ENCODE measurements at regions not wholly inside any gene's neighbourhood (a gene's known extent, or its start where the extent isn't known, plus 50 kb on each side); places are given as distances from the start of the nearest gene placed in this dataset.
"Not testable (repeated sequence)": the region's sequence is repeated elsewhere in the genome, so short reads cannot be mapped to it uniquely, and the experiment has no call there.

DNA sequence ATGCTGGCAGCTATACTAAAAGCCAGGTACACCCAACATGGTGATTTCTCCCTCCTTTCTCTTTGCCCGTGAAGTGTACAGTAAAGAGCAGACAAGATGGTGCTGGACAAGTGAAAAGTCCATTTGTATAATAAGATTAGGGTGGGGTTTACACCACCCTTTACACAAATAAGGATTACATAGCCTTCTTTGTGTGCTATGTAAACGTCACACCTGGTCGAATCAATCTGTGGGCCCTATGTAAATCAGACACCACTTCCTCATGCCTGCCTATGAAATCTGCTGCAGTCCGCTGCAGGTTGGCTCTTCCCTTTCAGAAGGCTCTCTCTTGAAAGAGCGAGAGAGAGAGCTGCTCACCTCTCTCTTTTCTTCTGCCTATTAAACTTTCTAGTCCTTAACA, 1054.3 kb upstream of the SLC39A10 start:
- no peak for DNase-seq

DNA sequence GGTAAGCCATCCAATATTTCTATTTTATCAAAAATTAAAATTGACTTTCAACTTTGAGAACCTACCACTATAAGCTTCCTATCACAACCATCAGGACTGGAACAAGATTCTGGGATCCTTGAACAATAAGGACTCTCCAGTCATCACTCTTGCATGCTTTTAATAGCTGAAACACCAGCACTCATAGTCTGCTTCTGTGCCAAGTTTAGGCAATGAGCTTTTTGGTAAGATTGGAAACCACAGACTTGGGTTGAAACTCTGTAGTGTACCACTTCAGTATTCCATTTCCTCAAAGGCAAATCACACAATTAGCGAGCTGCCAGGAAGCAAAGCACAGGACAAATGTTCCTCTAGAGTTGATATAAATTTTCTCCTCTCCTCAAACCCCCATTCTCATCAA, 1065.8 kb upstream of the SLC39A10 start:
- DNase-seq = no peak

DNA sequence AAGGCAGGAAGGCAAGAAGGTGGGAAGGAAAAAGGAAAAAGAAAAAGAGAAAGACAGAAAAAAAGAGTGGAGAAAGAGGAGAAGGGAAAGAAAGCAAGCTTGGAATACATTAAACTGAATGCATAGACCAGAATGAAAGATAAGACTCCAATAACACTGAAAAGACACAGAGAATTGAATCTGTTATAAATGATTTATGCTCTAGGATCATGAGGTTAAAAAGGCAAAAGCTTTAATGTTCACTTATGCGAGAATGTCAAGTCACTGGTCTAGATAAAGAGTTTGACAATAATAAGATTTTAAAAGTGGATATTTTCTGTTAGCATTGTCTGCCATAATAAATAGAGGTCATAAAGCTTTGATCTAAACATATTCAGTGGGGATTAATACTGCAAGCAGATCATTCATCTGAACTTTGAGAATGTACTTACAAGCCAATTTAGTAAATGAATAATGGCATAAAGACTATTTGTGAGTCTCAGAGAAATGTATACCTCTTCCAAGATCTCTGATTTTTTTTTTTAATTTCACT, 1069.2 kb upstream of the SLC39A10 start:
- no peak for DNase-seq

DNA sequence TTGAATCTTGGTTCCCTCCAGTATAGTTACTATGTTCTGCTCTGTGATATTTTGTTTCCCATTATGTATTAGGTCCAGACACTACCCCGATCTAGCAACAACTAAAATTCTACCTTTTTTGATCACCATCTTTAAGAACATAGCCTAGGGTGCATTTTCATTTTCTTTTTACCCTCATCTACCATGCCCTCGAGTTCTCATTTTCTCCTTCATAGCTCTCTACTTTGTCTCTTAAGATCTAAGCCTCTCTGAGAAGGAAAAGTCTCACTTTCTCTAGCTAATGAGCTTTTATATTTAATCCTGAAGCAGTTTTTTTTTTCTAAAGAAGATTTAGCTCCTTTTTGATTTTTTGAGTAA, 1089.4 kb upstream of the SLC39A10 start:
- DNase-seq = no peak

DNA sequence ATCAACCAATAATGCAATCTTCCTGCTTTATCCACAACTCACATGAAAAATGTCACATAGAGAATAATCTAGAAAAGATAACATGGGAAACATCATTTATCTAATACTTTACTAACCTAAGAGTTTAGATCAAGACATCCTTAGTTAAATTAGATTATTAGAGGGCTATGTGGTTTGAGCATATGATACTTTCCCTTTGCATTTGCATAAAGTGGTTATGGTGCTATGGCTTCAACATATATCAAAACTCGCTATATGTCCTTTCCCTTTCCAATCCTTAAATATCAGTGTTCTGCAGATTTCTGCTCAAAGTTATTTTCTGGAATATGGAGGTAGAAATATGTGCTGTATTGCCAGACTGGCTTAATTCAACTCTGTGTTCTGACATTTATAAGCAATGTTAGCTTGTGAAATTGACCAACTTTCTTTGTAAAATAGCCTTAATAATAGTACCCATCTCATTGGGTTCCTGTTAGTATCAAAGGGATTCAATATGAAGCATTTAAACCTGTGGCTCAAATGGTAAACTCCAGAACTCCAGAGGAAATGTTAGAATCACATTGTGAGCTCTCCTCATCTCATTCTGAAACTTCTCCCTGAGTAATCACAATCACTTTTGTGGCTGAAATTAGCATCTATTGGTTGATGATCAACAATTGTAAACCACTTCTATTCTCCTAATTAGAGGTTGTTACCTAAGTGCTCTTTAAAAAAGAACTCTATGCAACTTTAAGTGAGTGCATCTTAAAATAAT, 1089.9 kb upstream of the SLC39A10 start:
- DNase-seq = no peak

DNA sequence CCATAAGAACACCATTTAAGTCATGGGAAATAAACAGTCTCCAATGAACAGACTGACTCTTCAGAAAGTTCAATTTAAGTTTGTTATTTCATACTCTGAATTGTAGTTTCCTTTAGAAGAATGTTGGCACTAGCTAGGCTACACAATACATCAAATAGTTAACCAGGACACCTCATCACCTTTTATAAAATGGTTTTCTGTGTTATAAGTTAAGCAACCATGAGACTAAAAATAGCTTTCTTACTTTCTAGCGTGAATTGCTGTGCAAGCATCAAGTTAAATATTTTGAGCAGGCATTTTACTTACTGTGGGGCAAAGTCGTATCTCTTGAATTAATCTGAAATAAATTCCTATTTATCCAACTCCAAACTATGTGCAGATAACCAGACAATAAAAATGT, 1092.6 kb upstream of the SLC39A10 start:
- DNase-seq = no peak

DNA sequence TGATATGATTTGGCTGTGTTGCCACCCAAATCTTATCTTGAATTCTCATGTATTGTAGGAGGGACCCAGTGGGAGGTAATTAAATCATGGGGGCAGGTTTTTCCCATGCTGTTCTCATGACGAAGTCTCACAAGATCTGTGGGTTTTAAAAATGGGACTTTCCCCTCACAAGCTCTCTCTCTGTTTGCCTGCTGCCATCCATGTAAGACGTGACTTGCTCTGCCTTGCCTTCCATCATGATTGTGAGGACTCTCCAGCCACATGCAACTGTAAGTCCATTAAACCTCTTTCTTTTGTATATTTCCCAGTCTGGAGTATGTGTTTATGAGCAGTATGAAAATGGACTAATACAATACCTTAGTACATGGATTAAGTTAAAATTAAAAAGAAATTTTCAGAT, 1094.7 kb upstream of the SLC39A10 start:
- DNase-seq = no peak

DNA sequence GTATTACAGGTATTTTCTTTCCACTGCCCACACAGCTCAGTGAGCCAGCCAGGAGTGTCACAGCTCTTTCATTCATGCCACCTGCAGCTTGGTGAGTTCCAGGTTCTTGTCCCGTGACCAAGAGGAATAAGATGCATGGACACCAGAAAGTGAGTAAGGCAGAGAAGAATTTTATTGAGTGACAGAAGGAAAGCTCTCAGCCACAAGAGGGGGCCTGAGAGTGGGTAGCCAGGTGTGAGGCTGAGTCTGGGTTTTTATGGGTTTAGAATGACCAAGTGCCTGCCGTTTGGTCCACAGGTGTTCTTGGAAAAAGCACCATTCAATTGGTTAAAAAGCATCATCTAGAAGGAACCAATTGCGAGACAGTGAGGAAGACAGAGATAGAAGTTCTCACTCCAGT, 1097.1 kb upstream of the SLC39A10 start:
- no peak for DNase-seq

DNA sequence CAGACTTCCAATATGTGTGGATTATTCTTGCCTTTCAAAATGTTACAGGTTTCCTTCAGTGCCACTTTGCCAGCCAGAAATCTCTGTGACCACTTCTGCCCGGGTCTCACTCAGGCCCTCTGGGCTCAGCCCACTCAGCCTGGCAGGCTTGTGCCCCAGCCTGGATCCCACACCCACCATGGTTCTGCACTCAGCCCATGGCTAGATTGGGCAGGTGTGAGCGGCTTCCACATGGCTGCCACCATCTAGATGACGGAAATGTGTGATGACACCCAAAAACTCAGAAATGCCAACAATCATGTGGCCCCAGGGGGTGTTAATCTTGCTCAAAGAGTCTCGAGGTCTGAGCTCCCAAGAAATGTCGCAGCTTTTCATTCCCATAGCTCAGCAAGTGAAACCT, 1097.5 kb upstream of the SLC39A10 start:
- no peak for DNase-seq

DNA sequence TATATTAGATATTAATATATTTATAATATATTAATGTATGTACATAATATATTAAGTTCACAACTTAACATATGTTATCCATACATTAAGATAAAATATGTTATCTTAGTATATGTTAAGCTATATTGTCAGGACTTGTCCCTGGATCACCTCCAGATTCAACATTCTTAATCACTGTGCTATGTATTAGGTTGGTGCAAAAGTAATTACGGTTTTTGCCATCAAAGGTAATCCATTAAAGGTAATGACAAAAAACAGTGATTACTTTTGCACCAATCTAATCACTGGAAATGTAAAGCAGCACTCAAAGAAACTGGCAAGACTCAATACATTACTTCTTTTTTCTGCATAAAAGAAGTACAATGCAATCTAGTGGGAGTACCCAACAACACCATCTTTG, 1099.0 kb upstream of the SLC39A10 start:
- no peak for DNase-seq

DNA sequence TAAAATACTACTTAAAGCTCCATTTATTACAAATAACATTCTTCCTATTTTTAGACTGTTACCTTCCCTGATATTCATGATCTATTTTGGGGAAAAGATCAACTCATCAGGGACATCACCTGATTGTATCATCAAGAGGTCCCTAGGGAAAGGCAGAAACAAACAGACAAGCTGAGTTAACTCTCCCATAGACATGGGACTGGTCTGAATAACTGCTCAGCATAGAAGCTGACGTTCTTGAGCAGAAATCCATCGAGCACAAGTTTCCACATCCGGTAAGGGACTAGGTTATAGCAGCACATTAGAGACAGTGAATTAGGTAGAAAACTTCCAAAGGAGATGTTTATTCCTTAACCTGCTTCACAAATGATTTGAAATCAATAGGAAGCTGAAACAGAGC, 1100.4 kb upstream of the SLC39A10 start:
- DNase-seq = no peak

DNA sequence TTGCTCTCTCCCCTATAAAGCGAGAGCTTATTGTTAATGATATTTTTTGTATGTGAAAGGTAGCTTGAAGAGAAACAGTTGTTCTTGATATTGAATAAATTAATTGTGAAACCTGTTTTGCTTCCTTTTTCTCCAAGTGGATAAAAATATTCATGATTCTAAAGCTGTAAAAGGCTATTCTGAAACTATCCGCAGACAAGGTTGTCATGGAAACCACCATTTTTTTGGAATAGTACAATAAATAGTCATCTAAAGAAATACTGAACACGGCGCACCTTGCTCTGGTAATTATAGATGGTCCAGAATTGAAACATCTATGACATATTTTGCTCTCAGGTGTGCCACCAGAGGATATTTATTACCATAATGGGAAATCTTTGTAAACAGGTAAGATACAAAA, 1103.0 kb upstream of the SLC39A10 start:
- no peak for DNase-seq

DNA sequence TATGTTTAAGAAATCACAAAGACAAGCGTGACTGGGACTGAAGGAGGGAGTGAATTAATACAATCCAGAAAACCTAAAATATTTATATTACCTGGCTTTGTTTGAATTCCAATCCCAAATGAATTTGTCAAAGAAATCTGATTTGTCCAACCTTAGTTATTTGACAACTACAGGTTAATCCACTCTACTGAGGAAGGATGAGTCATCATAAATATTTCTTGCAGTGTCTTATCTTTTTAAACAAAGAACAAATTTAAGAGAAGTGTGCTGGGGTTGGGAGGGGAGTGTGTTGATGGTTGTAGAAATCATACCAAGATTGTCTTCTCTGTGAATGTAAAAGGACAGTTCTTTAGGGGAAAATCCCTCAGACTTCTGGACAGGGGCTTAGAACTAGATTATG, 1106.3 kb upstream of the SLC39A10 start:
- no peak for DNase-seq

DNA sequence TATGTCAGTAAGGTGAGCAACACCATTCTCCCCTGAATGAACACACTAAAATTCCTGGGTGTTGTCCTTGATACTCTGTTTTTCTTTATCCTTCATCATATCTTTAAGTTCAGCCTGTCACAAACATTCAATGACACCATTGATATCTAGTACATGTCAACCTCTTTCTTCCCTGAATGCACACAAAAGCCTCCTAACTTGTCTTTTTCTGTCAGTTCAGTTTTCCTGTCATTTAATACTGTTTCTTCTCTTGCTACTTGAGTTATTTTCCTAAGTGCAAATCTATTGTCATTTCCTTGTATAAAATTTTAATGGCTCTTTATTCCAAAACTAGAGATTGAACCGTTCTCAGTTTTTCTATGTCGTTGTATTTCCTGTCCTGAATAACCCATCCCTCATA, 1107.6 kb upstream of the SLC39A10 start:
- no peak for DNase-seq

DNA sequence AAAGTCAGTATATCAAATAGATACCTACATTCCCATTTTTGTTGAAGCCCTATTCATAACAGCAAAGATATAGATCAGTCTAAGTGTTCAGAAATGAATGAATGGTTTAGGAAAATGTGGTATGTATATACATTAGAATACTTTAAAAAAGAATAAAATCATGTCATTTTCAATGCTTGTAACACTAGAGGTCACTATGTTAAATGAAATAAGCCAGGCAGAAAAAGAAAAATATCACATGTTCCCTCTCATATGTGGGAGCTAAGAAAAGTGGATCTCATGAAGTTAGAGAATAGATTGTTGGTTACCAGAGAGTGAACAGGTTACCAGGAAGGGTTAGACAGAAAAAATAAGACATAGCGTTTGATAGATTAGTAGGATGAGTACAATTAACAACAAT, 1111.0 kb upstream of the SLC39A10 start:
- DNase-seq = no peak

DNA sequence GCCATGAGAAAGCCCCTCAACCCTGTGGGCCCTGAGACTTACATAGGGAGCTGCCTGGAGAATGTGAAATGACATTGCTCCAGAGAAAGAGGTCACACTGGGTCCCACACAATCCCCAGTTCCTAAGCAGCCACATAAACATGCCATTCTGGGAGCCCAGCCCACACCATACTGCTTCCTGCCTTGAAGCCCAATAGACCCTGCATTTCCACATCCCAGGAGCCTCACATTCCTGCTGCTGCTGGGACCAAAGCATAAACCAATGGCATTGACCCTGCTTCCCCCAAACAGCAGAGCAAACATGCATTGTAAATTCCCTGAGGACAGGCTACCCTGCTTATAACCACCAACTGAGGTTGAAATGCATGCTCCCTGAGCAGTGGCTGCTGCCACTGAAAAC, 1117.6 kb upstream of the SLC39A10 start:
- no peak for DNase-seq

DNA sequence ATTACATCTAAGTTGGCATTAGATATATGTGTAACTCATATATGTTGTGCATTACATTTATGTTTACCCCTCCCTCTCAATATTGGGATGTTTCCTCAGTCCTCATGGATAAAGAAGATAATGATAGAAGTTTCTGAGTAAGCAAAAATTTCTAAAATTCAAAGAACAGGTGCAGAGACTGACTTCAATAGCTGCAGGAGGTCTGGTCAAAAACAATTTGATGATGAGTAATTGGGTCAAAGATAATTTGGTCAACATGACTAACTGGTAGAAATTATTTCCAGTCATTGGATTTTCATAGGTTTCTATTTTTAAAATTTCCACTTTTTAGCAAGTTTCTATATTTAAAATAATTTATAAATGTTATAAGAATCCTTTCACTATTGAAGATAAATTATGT, 1130.9 kb upstream of the SLC39A10 start:
- no peak for DNase-seq

DNA sequence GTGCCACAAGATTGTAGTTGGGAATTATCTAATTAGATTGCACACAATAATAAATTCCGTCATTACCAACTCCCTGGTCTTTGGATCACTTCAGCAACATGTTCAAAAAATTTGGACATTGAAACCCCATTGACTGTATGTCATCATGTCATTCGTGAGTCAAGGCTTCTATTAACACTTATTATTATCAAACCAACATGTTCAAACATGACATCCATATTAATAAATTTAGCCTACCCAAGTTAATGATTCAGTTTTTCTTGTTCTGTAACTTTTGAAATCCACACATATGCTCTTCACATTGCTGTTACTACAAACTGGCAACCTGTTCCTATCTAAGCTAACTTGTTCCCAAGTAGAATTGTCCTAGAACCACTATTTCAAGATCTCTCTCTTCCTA, 1142.7 kb upstream of the SLC39A10 start:
- DNase-seq = no peak

DNA sequence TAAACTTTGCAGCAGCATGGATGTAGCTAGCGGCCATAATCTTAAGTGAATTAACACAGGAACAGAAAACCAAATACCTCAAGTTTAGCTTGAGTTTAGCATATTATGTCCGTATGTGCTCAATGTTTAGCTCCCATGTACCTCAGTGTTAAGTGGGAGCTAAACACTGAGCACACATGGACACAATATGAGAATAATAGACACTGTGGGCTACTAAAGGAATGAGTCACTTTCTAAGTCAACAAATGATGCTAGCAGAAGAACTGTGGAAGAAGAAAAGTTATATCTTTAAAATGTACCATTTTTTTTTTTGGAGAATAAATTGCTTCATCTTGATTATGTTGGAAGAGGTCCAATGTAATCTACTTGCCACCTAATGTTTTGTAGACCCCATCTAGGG, 1146.0 kb upstream of the SLC39A10 start:
- DNase-seq = not testable (repeated sequence)

DNA sequence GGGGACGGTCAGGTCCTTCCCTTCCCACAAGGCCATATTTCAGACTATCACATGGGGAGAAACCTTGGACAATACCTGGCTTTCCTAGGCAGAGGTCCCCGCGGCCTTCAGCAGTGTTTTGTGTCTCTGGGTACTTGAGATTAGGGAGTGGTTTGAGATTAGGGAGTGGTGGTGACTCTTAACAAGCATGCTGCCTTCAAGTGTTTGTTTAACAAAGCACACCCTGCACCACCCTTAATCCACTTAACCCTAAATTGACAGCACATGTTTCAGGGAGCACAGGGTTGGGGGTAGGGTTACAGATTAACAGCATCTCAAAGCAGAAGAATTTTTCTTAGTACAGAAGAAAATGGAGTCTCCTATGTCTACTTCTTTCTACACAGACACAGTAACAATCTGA, 1152.2 kb upstream of the SLC39A10 start:
- not testable (repeated sequence) for DNase-seq

DNA sequence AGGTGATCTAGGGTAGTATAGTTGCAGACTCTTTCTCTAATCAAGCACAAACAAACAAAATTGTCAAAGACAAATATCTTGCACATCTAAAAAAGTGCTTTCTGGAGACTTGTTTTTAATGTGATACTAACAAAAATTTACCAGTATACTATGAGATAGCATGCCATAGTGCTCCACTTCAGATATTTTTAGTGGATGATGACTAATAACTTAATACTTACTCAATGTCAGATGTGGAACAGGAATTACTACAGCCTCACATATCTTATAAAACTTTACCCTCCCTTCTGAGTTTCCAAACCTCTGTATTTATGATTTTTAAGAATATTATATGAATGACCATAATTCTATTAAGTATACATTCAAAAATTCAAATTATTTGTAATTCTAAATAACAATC, 1162.0 kb upstream of the SLC39A10 start:
- DNase-seq = no peak

DNA sequence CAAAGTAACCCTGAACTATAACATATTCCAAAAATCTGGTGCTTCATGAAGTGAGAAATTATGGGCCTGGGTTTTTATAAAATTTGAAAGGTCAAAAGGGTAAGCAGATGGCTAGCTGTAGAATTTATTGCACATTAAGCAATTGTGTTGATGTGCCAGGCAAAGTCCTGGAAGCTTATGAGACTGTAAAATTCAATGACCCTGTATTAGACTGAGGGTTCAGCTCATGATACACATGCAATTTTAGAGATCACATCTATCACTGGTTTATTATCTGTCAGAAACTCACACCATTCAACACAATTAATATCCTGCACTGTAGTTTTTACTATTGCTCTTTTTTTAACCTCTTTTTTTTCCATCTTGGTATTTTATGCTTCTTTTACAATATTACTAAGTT, 1162.6 kb upstream of the SLC39A10 start:
- no peak for DNase-seq

DNA sequence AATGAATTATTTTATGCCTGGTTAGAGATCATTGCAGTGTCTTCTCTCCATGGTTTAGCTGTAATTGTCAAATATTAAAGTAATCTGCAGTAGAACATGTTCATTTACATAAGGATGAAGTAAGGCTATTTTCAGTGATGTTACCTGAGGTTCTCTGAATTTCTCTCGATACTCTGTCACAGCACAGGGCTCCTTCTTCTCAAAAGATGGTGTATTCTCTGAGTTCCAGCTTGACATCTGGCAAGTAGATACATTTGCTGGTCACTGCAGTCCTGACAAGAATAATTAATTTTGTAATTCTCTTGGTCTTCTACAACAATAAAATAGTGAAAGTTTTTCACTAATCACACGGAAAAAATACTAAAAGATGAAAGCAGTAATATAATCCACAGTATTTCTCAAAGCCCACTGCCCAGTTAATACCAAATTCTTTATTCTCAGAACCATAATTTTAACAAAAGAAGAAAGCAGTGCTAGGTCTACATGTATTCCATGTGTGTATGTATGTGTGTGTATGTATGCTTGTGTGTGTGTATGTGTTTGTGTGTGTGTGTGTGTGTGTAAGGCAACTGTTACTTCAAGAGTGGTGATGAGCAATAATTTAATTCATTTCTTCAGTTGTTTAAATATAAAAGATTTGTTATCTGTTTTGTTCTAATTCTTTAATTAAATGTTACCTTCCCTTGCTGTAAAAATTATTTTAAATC, 1165.5 kb upstream of the SLC39A10 start:
- no peak for DNase-seq

DNA sequence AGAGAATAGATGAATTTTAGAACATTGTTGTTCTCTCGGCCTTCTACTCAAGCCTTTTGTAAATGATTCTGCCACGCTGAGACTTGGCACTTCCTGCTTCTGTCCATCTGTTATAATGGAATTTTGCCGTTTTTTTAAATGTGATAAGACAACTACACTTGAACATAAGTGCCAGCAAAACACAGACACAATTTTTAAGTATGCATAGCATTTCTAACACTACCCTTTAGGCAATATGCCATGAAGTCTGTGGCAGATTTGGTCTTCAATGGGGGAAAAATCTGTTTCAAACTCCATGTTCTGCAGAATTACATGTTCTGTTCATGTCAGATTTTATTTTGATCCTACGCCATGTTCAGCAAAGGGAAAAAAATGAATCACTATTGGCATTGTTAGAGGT, 1170.7 kb upstream of the SLC39A10 start:
- DNase-seq = peak in 1 of 2 experiments; percentile 93

DNA sequence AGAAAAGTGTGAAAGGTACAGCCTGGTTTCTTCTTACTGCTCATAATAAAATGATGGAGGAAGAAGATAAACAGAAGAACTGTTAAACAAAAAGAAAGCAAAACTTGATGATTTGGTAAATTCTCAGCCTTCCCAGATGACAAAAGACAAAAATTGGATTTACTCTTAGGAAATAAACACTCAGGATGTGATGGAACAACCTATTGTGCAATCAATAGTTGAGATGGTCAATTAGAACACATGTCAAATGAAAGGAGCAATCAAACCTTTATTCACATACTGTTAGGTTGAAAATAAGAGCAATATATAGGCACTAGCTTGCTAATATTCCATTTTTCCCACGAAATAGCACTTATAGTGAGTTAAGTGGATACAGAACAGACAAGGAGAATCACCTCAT, 1174.0 kb upstream of the SLC39A10 start:
- no peak for DNase-seq
